H1 (cell line): ENCODE measurements at regions not wholly inside any gene's neighbourhood (a gene's known extent, or its start where the extent isn't known, plus 50 kb on each side); places are given as distances from the start of the nearest gene placed in this dataset.

Source experiments
- CTCF ChIA-PET: fragments of 300-600 bp; sonication (Branson Sonifier 250); formaldehyde crosslinking; loops from one replicate; lab custom pipeline; 2021; ENCODE audit not compliant: partially characterized antibody; lab: Charles Lee
- POLR2A ChIA-PET: fragments of 300-600 bp; sonication (Branson Sonifier 250); formaldehyde crosslinking; loops from one replicate; lab custom pipeline; 2021; ENCODE audit warnings: inconsistent platforms; ENCODE audit not compliant: partially characterized antibody; lab: Charles Lee
- DNase-seq, 2 experiments: peaks; one replicate each; pipeline versions ENCODE4 v3.0.0 to v3.0.0-alpha.2; 2010 to 2022; ENCODE audit warnings: low spot score in 2 of 2, low read depth in 1 of 2, mixed read lengths in 1 of 2
- FAIRE-seq: peaks from 2 replicates; lab custom pipeline; 2011; peaks lifted over from hg19 to GRCh38; lab: Jason Lieb, UNC
- H2AFZ ChIP-seq: 2 replicates; pipeline ENCODE4 v1.8.1; 2012; ENCODE audit warnings: low read length, inconsistent platforms
- H2AK5ac ChIP-seq: 2 replicates; pipeline ENCODE4 v1.6.1; 2013; ENCODE audit warnings: low read depth, low read length
- H2BK120ac ChIP-seq: replicated peaks from 2 replicates; pipeline ENCODE3; 2013; ENCODE audit warnings: low read depth, low read length, inconsistent platforms
- H2BK12ac ChIP-seq: 2 replicates; pipeline ENCODE4 v1.6.1; 2013; ENCODE audit warnings: low read depth, low read length
- H2BK15ac ChIP-seq: 2 replicates; pipeline ENCODE4 v1.6.1; 2013; ENCODE audit warnings: low read length
- H2BK20ac ChIP-seq: 2 replicates; pipeline ENCODE4 v1.6.1; 2013; ENCODE audit warnings: low read length
- H2BK5ac ChIP-seq: 2 replicates; pipeline ENCODE4 v1.6.1; 2013; ENCODE audit warnings: low read depth, low read length
- H3K14ac ChIP-seq: 2 replicates; pipeline ENCODE4 v1.6.1; 2013; ENCODE audit warnings: inconsistent platforms; ENCODE audit not compliant: insufficient read length
- H3K18ac ChIP-seq: 2 replicates; pipeline ENCODE4 v1.6.1; 2013; ENCODE audit warnings: low read length; ENCODE audit errors: extremely low read depth
- H3K23ac ChIP-seq: 2 replicates; pipeline ENCODE4 v1.6.1; 2013; ENCODE audit warnings: inconsistent platforms; ENCODE audit not compliant: insufficient read length
- H3K23me2 ChIP-seq: 2 replicates; pipeline ENCODE4 v1.6.1; 2013; ENCODE audit warnings: low read depth, low read length
- H3K27ac ChIP-seq: 2 replicates; pipeline ENCODE4 v1.6.1; 2011; ENCODE audit warnings: low read depth, low read length, inconsistent platforms
- H3K27me3 ChIP-seq, 4 experiments: replicated peaks in 1 of 4; 1 replicate in 1 of 4; 2 replicates in 3 of 4; pipeline versions ENCODE4 v1.6.1 to v1.8.1; 2011 to 2013; ENCODE audit warnings: low read length in 3 of 4, mild to moderate bottlenecking in 3 of 4, inconsistent platforms in 2 of 4, mixed read lengths in 2 of 4, moderate library complexity in 1 of 4; ENCODE audit not compliant: control insufficient read depth in 3 of 4, insufficient read depth in 3 of 4; ENCODE audit errors: extremely low read depth in 1 of 4
- H3K36me3 ChIP-seq, 4 experiments: 2 replicates each; pipeline versions ENCODE4 v1.6.1 to v1.8.1; 2011 to 2013; ENCODE audit warnings: mild to moderate bottlenecking in 4 of 4, low read length in 3 of 4, moderate library complexity in 2 of 4, control low read depth in 1 of 4, inconsistent platforms in 1 of 4; ENCODE audit not compliant: insufficient read depth in 4 of 4, control insufficient read depth in 2 of 4
- H3K4ac ChIP-seq: replicated peaks from 2 replicates; pipeline ENCODE3; 2013; ENCODE audit warnings: low read length, low read depth, mixed read lengths, inconsistent platforms; ENCODE audit not compliant: insufficient read length
- H3K4me1 ChIP-seq, 4 experiments: replicated peaks in 1 of 4; 1 replicate in 1 of 4; 2 replicates in 3 of 4; pipeline versions ENCODE4 v1.6.1 to v1.8.1; 2011 to 2013; ENCODE audit warnings: low read length in 3 of 4, inconsistent platforms in 2 of 4, mixed read lengths in 1 of 4; ENCODE audit not compliant: insufficient read depth in 4 of 4, control insufficient read depth in 3 of 4
- H3K4me2 ChIP-seq, 2 experiments: 2 replicates each; pipeline versions ENCODE4 v1.6.1 to v1.8.1; 2011 to 2013; ENCODE audit warnings: low read depth in 2 of 2, low read length in 2 of 2, control low read depth in 1 of 2, inconsistent platforms in 1 of 2, mild to moderate bottlenecking in 1 of 2; ENCODE audit not compliant: insufficient read depth in 1 of 2
- H3K4me3 ChIP-seq, 4 experiments: fragments of 200-600, 300-600 bp in 1 of 4; sonication (generic), shearing (Covaris generic), sonication (Bioruptor Twin) in 1 of 4; 2 replicates each; pipeline versions ENCODE4 v1.5.1 to v1.8.1; 2011 to 2016; ENCODE audit warnings: low read length in 4 of 4, low read depth in 3 of 4, control low read depth in 2 of 4, inconsistent platforms in 2 of 4, mild to moderate bottlenecking in 2 of 4, mixed read lengths in 1 of 4, moderate library complexity in 1 of 4; ENCODE audit not compliant: insufficient read depth in 2 of 4; ENCODE audit errors: extremely low read depth in 1 of 4
- H3K56ac ChIP-seq: replicated peaks from 2 replicates; pipeline ENCODE3; 2013; ENCODE audit warnings: low read depth, mild to moderate bottlenecking, mixed read lengths, low read length, inconsistent platforms; ENCODE audit not compliant: insufficient read length
- H3K79me1 ChIP-seq: 2 replicates; pipeline ENCODE4 v1.6.1; 2013; ENCODE audit warnings: low read depth, low read length, control low read depth
- H3K79me2 ChIP-seq, 2 experiments: 2 replicates each; pipeline versions ENCODE4 v1.6.1 to v1.8.1; 2012 to 2013; ENCODE audit warnings: low read length in 2 of 2, mild to moderate bottlenecking in 2 of 2, inconsistent platforms in 1 of 2; ENCODE audit not compliant: insufficient read depth in 2 of 2, control insufficient read depth in 1 of 2
- H3K9ac ChIP-seq, 4 experiments: replicated peaks in 1 of 4; 1 replicate in 1 of 4; 2 replicates in 3 of 4; pipeline versions ENCODE4 v1.6.1 to v1.8.1; 2011 to 2013; ENCODE audit warnings: low read depth in 3 of 4, low read length in 3 of 4, control low read depth in 2 of 4, mild to moderate bottlenecking in 2 of 4, moderate library complexity in 2 of 4, inconsistent platforms in 1 of 4; ENCODE audit errors: extremely low read depth in 1 of 4
- H3K9me3 ChIP-seq, 2 experiments: 2 replicates each; pipeline versions ENCODE4 v1.6.1 to v1.8.1; 2012 to 2013; ENCODE audit warnings: mild to moderate bottlenecking in 2 of 2, moderate library complexity in 2 of 2, control low read depth in 1 of 2, inconsistent platforms in 1 of 2, low read depth in 1 of 2, low read length in 1 of 2, mixed read lengths in 1 of 2; ENCODE audit not compliant: insufficient read depth in 2 of 2
- H4K20me1 ChIP-seq, 2 experiments: replicated peaks in 1 of 2; 2 replicates each; pipeline versions ENCODE3 to v1.8.1; 2011 to 2013; ENCODE audit warnings: inconsistent platforms in 2 of 2, low read length in 2 of 2, mild to moderate bottlenecking in 1 of 2; ENCODE audit not compliant: insufficient read depth in 2 of 2, control insufficient read depth in 1 of 2
- H4K5ac ChIP-seq: 2 replicates; pipeline ENCODE4 v1.6.1; 2013; ENCODE audit warnings: low read length, low read depth, mixed read lengths, inconsistent platforms; ENCODE audit not compliant: insufficient read length
- H4K8ac ChIP-seq: 2 replicates; pipeline ENCODE4 v1.8.0; 2013; ENCODE audit warnings: mild to moderate bottlenecking, moderate library complexity, low read length, inconsistent platforms; ENCODE audit not compliant: insufficient read depth; ENCODE audit errors: extremely low read depth
- H4K91ac ChIP-seq: replicated peaks from 2 replicates; pipeline ENCODE3; 2013; ENCODE audit warnings: low read length, mixed read lengths, inconsistent platforms; ENCODE audit not compliant: insufficient read length
- CBX8 ChIP-seq: fragments of 300-800, 300-1000 bp; sonication (generic); IDR thresholded peaks from 2 replicates; pipeline ENCODE4 v1.7.1; 2016; ENCODE audit warnings: low read depth, low read length, borderline replicate concordance
- CTBP2 ChIP-seq: IDR thresholded peaks from 2 replicates; pipeline ENCODE4 v1.7.0; 2011; ENCODE audit warnings: borderline replicate concordance, mild to moderate bottlenecking, moderate library complexity, mixed read lengths, low read length; ENCODE audit not compliant: insufficient read depth, insufficient read length
- HDAC2 ChIP-seq, 2 experiments: fragments of 300-600 bp in 1 of 2; sonication (generic) in 1 of 2; IDR thresholded peaks; 2 replicates each; pipeline ENCODE4 v1.6.1; 2011 to 2012; ENCODE audit warnings: low read depth in 2 of 2, low read length in 2 of 2, mild to moderate bottlenecking in 2 of 2, moderate library complexity in 2 of 2, borderline replicate concordance in 1 of 2, inconsistent platforms in 1 of 2
- MAFK ChIP-seq: IDR thresholded peaks from 2 replicates; pipeline ENCODE4 v1.6.1; 2012; ENCODE audit warnings: low read depth, mild to moderate bottlenecking, improper control_type of control experiment, low read length
- NANOG ChIP-seq: IDR thresholded peaks from 2 replicates; pipeline ENCODE4 v1.6.1; 2011; ENCODE audit warnings: low read length, low read depth, mild to moderate bottlenecking, inconsistent platforms; ENCODE audit not compliant: insufficient read depth, poor library complexity, severe bottlenecking
- NRF1 ChIP-seq: IDR thresholded peaks from 2 replicates; pipeline ENCODE4 v1.6.1; 2011; ENCODE audit warnings: mild to moderate bottlenecking, low read depth, low read length, improper control_type of control experiment
- POLR2A ChIP-seq, 2 experiments: IDR thresholded peaks; 1 replicate in 1 of 2; 2 replicates in 1 of 2; pipeline ENCODE4 v1.6.1; 2011; ENCODE audit warnings: low read depth in 2 of 2, low read length in 2 of 2, mild to moderate bottlenecking in 2 of 2; ENCODE audit errors: control extremely low read depth in 1 of 2
- POLR2AphosphoS5 ChIP-seq: IDR thresholded peaks from 2 replicates; pipeline ENCODE4 v1.6.1; 2011; ENCODE audit warnings: low read depth, low read length
- RBBP5 ChIP-seq: IDR thresholded peaks from 2 replicates; pipeline ENCODE4 v1.7.1; 2012; ENCODE audit warnings: low read depth, mild to moderate bottlenecking, inconsistent platforms, low read length, moderate library complexity, borderline replicate concordance
- RFX5 ChIP-seq: IDR thresholded peaks from 2 replicates; pipeline ENCODE4 v1.6.1; 2011; ENCODE audit warnings: low read depth, low read length, improper control_type of control experiment, borderline replicate concordance
- SAP30 ChIP-seq: fragments of 300-600 bp; sonication (generic); IDR thresholded peaks from 2 replicates; pipeline ENCODE4 v1.7.1; 2012; ENCODE audit warnings: low read length, moderate library complexity, mild to moderate bottlenecking, inconsistent platforms; ENCODE audit not compliant: insufficient read depth, insufficient replicate concordance
- SIX5 ChIP-seq: IDR thresholded peaks from 2 replicates; pipeline ENCODE4 v1.6.1; 2011; ENCODE audit warnings: mild to moderate bottlenecking, low read depth, low read length
- TCF12 ChIP-seq: IDR thresholded peaks from 2 replicates; pipeline ENCODE4 v1.6.1; 2011; ENCODE audit warnings: low read depth, mild to moderate bottlenecking, low read length
- USF2 ChIP-seq: IDR thresholded peaks from 2 replicates; pipeline ENCODE4 v1.6.1; 2011; ENCODE audit warnings: low read length, improper control_type of control experiment
- WGBS, 2 experiments: shearing (Covaris generic) in 1 of 2; methylation state at CpG; one replicate each; pipeline versions ENCODE4 v1.1.6 to v1.1.7; 2013 to 2015; ENCODE audit warnings: low lambda C conversion rate in 2 of 2, mixed read lengths in 2 of 2, inconsistent platforms in 1 of 2, low coverage in 1 of 2, missing lambda C conversion rate in 1 of 2; ENCODE audit not compliant: insufficient replicate concordance in 2 of 2, insufficient coverage in 1 of 2, insufficient read length in 1 of 2; ENCODE audit errors: extremely low coverage in 1 of 2, missing lambda C conversion rate in 1 of 2; 5-methylcytosine and 5-hydroxymethylcytosine counted together

GRCh38 chr6:71454056-71454455, 165.4 kb downstream of the OGFRL1 start:
- H3K27ac ChIP-seq, result no peak overlapping the region
- no peaks in the 10 kb centered on the region for H3K4me1 ChIP-seq
- ChIA-PET POLR2A (no interaction called here), CTCF (no interaction called here)
- DNase-seq, result no peak
- 86% methylated on average over 1 of the region's 1 CpG; no CpG with 5 or more reads in 1 of the 2 experiments for WGBS, 2 experiments
- H2BK120ac ChIP-seq, result no peak overlapping the region
- H3K4ac ChIP-seq, result no peak overlapping the region
- no peak overlapping the region for H3K56ac ChIP-seq
- no peak overlapping the region for H3K4me3 ChIP-seq
- H2AFZ ChIP-seq, result peak overlapping the region; percentile 97
- no peak overlapping the region for H3K14ac ChIP-seq
- no peak overlapping the region for H4K8ac ChIP-seq
- H4K5ac ChIP-seq, result no peak overlapping the region
- no peak overlapping the region for H4K91ac ChIP-seq
- no peak overlapping the region for H2BK5ac ChIP-seq
- FAIRE-seq, result no peak
- no peaks in the 10 kb centered on the region for H3K9me3 ChIP-seq
- no peaks in the 10 kb centered on the region for H3K36me3 ChIP-seq
- no peaks in the 10 kb centered on the region for H3K23me2 ChIP-seq
- H3K23ac ChIP-seq, result no peak overlapping the region
- no peak overlapping the region for H2BK12ac ChIP-seq
- no peaks in the 10 kb centered on the region for H3K79me2 ChIP-seq
- no peak overlapping the region for H3K4me2 ChIP-seq
- H3K27me3 ChIP-seq, result no peaks in the 10 kb centered on the region
- no peak overlapping the region for H3K9ac ChIP-seq
- no peaks in the 10 kb centered on the region for H4K20me1 ChIP-seq
- H3K18ac ChIP-seq, result no peak overlapping the region
- no peaks in the 10 kb centered on the region for H3K79me1 ChIP-seq
- no peak overlapping the region for H2AK5ac ChIP-seq
- no peak overlapping the region for H2BK20ac ChIP-seq
- no peak overlapping the region for H2BK15ac ChIP-seq
- TF ChIP-seq NRF1 (no peak), POLR2A (IDR thresholded peaks at IDR 0.05; ENCODE audit: control extremely low read depth in 1 of 2, low read depth in 2 of 2, low read length in 2 of 2) (no peak), CBX8 (no peak), MAFK (no peak), HDAC2 (IDR thresholded peaks at IDR 0.05; ENCODE audit: borderline replicate concordance in 1 of 2, low read depth in 2 of 2, low read length in 2 of 2) (no peak), RFX5 (no peak), CTBP2 (no peak), SAP30 (no peak), USF2 (no peak), NANOG (no peak), POLR2AphosphoS5 (no peak), SIX5 (no peak), RBBP5 (no peak), TCF12 (no peak)
